GM18517 (cell line): ENCODE measurements at regions not wholly inside any gene's neighbourhood (a gene's known extent, or its start where the extent isn't known, plus 50 kb on each side); places are given as distances from the start of the nearest gene placed in this dataset.

Experiments used
- ATAC-seq: cut with Tn5 transposase; IDR thresholded peaks from one replicate; pipeline ENCODE4 v1.9.1; 2021; ENCODE audit warnings: mild to moderate bottlenecking, moderate library complexity; ENCODE audit not compliant: unreplicated experiment

DNA sequence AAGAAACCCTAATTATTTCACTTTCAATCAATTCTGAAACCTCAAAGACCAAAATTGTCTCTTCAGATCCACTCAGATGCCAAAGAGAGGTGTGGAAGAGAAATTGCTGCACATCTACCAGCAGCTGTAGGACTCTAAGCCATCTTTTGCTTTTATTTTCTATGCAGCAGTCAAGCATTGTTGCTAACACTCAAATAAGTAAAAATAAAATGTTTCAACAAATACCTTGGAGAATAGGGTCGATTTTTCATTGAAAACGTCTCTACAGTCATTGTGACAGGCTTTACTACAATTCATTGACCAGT lies 66.4 kb upstream of the CFAP20DC start:
- ATAC-seq, result no peak

DNA sequence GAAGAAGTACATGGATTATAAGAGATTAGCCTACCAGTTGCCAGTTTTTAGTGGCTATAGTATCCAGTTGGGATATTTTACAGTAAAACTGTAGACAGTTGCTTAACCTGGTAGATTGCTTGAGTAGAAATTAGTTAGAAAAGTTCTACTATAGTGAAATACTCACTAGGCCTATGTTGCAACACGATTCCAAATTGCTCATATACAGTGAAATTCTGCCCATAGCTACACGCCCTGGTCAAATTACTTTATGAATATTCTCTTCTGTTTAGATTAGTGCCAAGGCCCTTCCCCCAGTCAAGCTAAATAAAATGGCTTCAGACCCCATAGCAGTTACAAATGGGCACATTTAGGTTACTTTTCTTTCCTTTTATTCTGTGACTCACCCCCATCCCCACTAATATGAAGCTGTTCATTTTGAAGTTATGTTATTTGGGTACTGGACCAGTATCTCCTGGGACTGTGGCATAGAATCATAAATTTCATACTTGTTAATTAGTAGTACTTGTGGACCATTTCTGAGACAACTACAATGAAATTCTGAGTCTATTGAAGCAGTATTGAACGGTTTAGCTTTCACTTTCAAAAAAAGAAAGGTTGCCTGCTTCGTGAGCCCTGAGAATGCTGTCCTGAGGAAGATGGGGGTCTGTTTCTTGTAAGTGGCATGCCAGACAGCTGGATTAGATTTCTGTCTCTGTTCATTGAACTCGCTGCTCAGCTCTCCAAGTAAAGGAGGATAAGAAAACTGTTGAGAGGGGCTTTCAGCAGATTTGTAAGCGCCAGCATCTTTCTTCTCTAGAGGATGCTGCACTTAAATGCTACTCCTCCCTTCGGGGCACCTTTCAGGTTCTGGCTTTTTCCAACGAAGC lies 65.8 kb upstream of the CFAP20DC start:
- ATAC-seq, result no peak

DNA sequence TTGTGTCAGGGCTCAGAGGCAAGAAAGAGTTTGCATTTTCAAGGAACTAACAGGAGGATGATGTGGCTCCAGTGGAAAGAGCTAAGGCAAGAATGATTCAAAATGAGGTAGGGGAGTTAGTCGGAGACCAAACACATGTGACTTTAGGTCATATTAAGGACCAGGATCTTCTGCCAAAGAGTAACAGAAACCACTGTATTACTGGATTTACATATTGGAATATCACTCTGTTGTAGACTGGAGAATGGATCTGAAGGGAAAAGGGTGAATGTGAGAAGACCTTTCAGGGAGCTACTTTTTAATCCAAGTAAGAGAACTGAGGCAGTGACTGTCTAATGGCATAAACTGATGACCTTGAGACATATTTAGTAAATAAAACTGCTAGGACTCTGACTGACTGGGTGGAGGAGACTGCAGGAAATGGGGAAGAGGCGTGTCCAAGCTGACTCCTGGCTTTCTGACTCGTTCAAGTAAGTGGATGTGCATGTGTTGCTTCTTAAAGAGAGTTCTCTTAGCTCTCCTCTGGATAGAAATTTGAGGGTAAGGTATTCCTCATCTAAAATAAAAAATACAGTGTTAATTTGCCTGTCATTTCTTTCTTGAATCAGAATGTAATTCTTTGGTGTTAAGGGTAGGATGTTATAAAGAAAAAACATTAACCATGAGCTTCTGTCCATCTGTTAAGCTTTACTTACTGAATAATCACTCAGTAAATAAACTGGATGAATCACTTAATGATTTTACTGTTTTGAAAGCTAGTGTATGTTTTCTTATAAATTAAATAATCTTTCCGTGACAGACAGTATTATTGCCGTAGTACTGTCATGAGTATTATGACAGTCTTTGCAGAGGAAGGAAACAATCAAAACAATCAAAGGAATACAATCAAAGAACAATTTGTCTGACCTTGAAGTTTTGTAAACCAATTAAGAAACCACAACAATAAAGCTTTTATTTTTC lies 58.3 kb upstream of the CFAP20DC start:
- ATAC-seq, result no peak

DNA sequence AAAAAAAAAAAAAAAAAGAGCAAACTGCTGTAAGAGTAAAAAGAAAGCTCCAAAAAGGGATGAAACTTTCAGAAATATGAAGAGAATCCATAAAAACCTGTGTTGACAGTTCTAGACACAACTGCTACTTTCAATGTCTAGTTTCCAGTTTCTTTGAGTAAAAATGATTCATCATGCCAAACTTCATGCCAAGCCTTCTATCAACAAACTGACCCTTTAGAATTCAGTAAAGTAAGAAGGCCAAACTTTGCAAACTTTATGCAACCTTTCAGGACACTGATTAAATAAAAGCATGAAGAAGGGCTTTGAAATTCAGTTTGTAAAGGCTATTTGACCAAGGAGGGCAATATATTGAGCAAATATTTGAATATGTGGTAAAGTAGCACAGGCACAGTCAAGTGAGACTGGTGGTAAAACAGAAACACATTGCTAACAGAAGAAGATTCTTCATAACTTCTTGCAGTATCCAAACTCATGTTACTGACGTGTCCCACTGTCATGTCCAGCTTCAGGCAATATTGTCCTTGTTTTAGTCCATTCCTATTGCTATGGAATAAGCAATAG lies 56.3 kb upstream of the CFAP20DC start:
- no peak for ATAC-seq

DNA sequence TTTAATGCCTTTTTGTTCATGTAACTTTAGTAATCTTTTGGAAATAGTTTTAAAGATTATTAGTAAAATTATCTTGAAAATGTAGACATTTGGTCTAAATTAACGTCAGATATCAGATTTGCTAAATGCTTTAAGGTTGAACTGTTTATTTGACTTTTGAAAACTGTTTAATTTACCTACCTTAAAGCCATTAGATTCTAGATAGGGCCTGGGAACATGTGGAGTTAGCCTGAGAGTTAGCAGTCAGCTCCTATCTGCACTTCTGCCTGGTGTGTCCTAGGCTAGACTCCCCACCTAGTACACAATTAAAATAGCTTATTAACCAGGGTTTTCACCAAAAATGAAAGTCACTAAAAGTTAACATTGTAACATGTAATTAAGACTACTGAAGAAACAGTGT lies 53.7 kb upstream of the CFAP20DC start:
- ATAC-seq, result no peak

DNA sequence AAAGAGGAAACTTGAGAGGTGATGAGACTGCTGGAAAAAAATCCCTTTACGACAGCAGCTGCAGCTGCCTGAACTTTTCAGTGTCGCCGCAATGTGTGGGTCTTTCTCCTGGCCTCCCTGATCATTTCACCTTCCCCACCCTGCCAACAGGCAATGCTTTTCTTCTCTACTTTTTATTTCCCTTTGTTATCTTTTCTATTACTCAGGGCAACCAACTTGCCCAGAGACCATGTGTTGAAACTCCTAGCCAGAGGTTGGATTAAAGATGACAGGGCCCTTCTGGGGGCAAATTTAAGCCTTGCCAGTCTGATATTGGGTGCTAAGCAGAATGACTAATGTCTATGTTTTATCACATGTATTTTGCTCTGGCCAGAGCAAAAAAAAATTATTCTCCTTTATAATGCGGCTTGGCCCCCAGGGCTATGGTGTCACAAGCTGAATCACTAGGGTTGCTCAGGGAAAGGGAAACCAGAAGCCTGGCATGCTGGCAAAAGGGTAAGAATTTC lies 51.5 kb upstream of the CFAP20DC start:
- ATAC-seq, result no peak
